Keratinocyte (primary cell): ENCODE measurements at regions not wholly inside any gene's neighbourhood (a gene's known extent, or its start where the extent isn't known, plus 50 kb on each side); places are given as distances from the start of the nearest gene placed in this dataset.

Experiments used
- CTCF ChIP-seq, 3 experiments: IDR thresholded peaks in 1 of 3; conservative IDR thresholded peaks in 1 of 3; optimal IDR thresholded peaks in 1 of 3; 2 replicates in 2 of 3; 3 replicates in 1 of 3; pipeline versions ENCODE3 to v1.5.1; 2011; ENCODE audit warnings: low read length in 3 of 3, mild to moderate bottlenecking in 3 of 3, moderate library complexity in 2 of 3, control low read depth in 1 of 3, inconsistent platforms in 1 of 3; ENCODE audit not compliant: insufficient read depth in 2 of 3; ENCODE audit errors: extremely low read depth in 1 of 3
- EZH2 ChIP-seq: IDR thresholded peaks from one replicate; pipeline ENCODE4 v1.6.1; 2012; ENCODE audit warnings: inconsistent platforms, mild to moderate bottlenecking, low read length, moderate library complexity

GRCh38 chr16:66206363-66206762 lies 160.1 kb upstream of the CDH5 start:
- TF ChIP-seq CTCF (optimal IDR thresholded peaks at IDR 0.05 in 1 of 3, IDR thresholded peaks at IDR 0.05 in 1 of 3, conservative IDR thresholded peaks at IDR 0.05 in 1 of 3; ENCODE audit: extremely low read depth in 1 of 3, insufficient read depth in 2 of 3, low read length in 3 of 3) (no peak), EZH2 (no peak)
